DND-41 (cell line): ENCODE measurements at regions not wholly inside any gene's neighbourhood (a gene's known extent, or its start where the extent isn't known, plus 50 kb on each side); places are given as distances from the start of the nearest gene placed in this dataset.

Source experiments
- ATAC-seq: fragments of 200-7000 bp; cut with Tn5 transposase; 3 replicates; pipeline ENCODE4 v1.9.1; 2021; ENCODE audit warnings: low read depth; ENCODE audit not compliant: insufficient read depth
- DNase-seq: peaks from one replicate; pipeline ENCODE4 v3.0.0-alpha.2; 2020
- H2AFZ ChIP-seq: 2 replicates; pipeline ENCODE4 v1.6.0; 2012; ENCODE audit warnings: low read depth, low read length
- H3K27ac ChIP-seq: 2 replicates; pipeline ENCODE4 v1.5.1; 2012; ENCODE audit warnings: low read length, inconsistent platforms
- H3K27me3 ChIP-seq: fragments of 200-600 bp; sonication (generic); 2 replicates; pipeline ENCODE4 v1.6.0; 2012; ENCODE audit warnings: low read length, mild to moderate bottlenecking, inconsistent platforms; ENCODE audit not compliant: insufficient read depth, poor library complexity
- H3K36me3 ChIP-seq: 2 replicates; pipeline ENCODE4 v1.5.1; 2012; ENCODE audit warnings: low read length, inconsistent platforms; ENCODE audit not compliant: insufficient read depth
- H3K4me1 ChIP-seq: 2 replicates; pipeline ENCODE4 v1.5.1; 2012; ENCODE audit warnings: mild to moderate bottlenecking, low read length; ENCODE audit not compliant: insufficient read depth
- H3K4me2 ChIP-seq: 2 replicates; pipeline ENCODE4 v1.6.0; 2012; ENCODE audit warnings: mild to moderate bottlenecking, moderate library complexity, low read length, inconsistent platforms; ENCODE audit not compliant: insufficient read depth
- H3K4me3 ChIP-seq, 2 experiments: fragments of 200-600 bp in 1 of 2; shearing (Covaris generic) in 1 of 2; 2 replicates each; pipeline ENCODE4 v1.5.1; 2012 to 2016; ENCODE audit warnings: inconsistent platforms in 2 of 2, low read length in 2 of 2, mild to moderate bottlenecking in 2 of 2, low read depth in 1 of 2, moderate library complexity in 1 of 2
- H3K79me2 ChIP-seq: 2 replicates; pipeline ENCODE4 v1.6.0; 2012; ENCODE audit warnings: low read length, inconsistent platforms; ENCODE audit not compliant: insufficient read depth
- H3K9ac ChIP-seq: 2 replicates; pipeline ENCODE4 v1.6.0; 2012; ENCODE audit warnings: low read depth, mild to moderate bottlenecking, inconsistent platforms, low read length, moderate library complexity
- H3K9me3 ChIP-seq: 2 replicates; pipeline ENCODE4 v1.5.1; 2012; ENCODE audit warnings: low read length, moderate library complexity, mild to moderate bottlenecking, inconsistent platforms; ENCODE audit not compliant: insufficient read depth, severe bottlenecking
- H4K20me1 ChIP-seq: 2 replicates; pipeline ENCODE4 v1.6.0; 2012; ENCODE audit warnings: low read length; ENCODE audit not compliant: insufficient read depth
- CTCF ChIP-seq: IDR thresholded peaks from 2 replicates; pipeline ENCODE4 v1.5.1; 2012; ENCODE audit warnings: borderline replicate concordance, low read length, moderate library complexity, mild to moderate bottlenecking; ENCODE audit not compliant: poor library complexity, severe bottlenecking; ENCODE audit errors: extremely low read depth
- EZH2 ChIP-seq: IDR thresholded peaks from 3 replicates; pipeline ENCODE4 v1.6.1; 2012; ENCODE audit warnings: borderline replicate concordance, low read depth, mild to moderate bottlenecking, moderate library complexity, low read length, inconsistent platforms; ENCODE audit not compliant: severe bottlenecking

GRCh38 chr22:48729499-48730171, 1098.0 kb downstream of the BRD1 start:
- Histone ChIP-seq H3K4me3 (no peak overlapping the region), H2AFZ (no peak overlapping the region), H3K4me2 (no peak overlapping the region), H3K79me2 (no peaks in the 10 kb centered on the region), H3K27me3 (peaks cover 5% of the 10 kb centered on the region), H3K9ac (no peak overlapping the region), H3K27ac (no peak overlapping the region), H3K4me1 (no peaks in the 10 kb centered on the region), H4K20me1 (no peaks in the 10 kb centered on the region), H3K36me3 (no peaks in the 10 kb centered on the region), H3K9me3 (peaks cover 3% of the 10 kb centered on the region)
- TF ChIP-seq CTCF, result no peak
- TF ChIP-seq EZH2, result no peak
- ATAC-seq (no peak), DNase-seq (no peak)

GRCh38 chr22:48727454-48728058, 1100.1 kb downstream of the BRD1 start:
- Histone ChIP-seq H3K4me3 (no peak overlapping the region), H3K79me2 (no peaks in the 10 kb centered on the region), H3K4me2 (no peak overlapping the region), H2AFZ (no peak overlapping the region), H4K20me1 (no peaks in the 10 kb centered on the region), H3K36me3 (no peaks in the 10 kb centered on the region), H3K27ac (no peak overlapping the region), H3K4me1 (no peaks in the 10 kb centered on the region), H3K9ac (no peak overlapping the region), H3K27me3 (peaks cover 5% of the 10 kb centered on the region), H3K9me3 (peaks cover 3% of the 10 kb centered on the region)
- ATAC-seq (no peak), DNase-seq (no peak)
- no peak for TF ChIP-seq CTCF

GRCh38 chr22:48724899-48725298, 1102.8 kb downstream of the BRD1 start:
- Histone ChIP-seq H3K9ac (no peak overlapping the region), H3K4me2 (no peak overlapping the region), H4K20me1 (no peaks in the 10 kb centered on the region), H2AFZ (no peak overlapping the region), H3K27me3 (no peaks in the 10 kb centered on the region), H3K4me3 (no peak overlapping the region), H3K36me3 (no peaks in the 10 kb centered on the region), H3K27ac (no peak overlapping the region), H3K79me2 (no peaks in the 10 kb centered on the region), H3K9me3 (peaks cover 3% of the 10 kb centered on the region), H3K4me1 (no peaks in the 10 kb centered on the region)
- DNase-seq (no peak), ATAC-seq (no peak)
- TF ChIP-seq EZH2 (no peak), CTCF (no peak)
